Keratinocyte (primary cell): ENCODE measurements at regions not wholly inside any gene's neighbourhood (a gene's known extent, or its start where the extent isn't known, plus 50 kb on each side); places are given as distances from the start of the nearest gene placed in this dataset.

ENCODE experiments used
- DNase-seq: peaks from one replicate; pipeline ENCODE4 v3.0.0-alpha.2; 2011; ENCODE audit warnings: low read depth, missing footprints, low spot score
- FAIRE-seq: peaks from 2 replicates; lab custom pipeline; 2011; peaks lifted over from hg19 to GRCh38; lab: Jason Lieb, UNC
- H2AFZ ChIP-seq: 2 replicates; pipeline ENCODE4 v1.6.0; 2012; ENCODE audit warnings: low read length, control low read depth, inconsistent platforms; ENCODE audit not compliant: control insufficient read depth
- H3K27ac ChIP-seq: 2 replicates; pipeline ENCODE4 v1.5.1; 2011; ENCODE audit warnings: low read length; ENCODE audit not compliant: control insufficient read depth, insufficient read depth
- H3K27me3 ChIP-seq: 3 replicates; pipeline ENCODE4 v1.6.0; 2011; ENCODE audit warnings: low read length; ENCODE audit not compliant: control insufficient read depth, insufficient read depth; ENCODE audit errors: extremely low read depth
- H3K36me3 ChIP-seq, 2 experiments: 2 replicates in 1 of 2; 3 replicates in 1 of 2; pipeline ENCODE4 v1.5.1; 2011; ENCODE audit warnings: low read length in 2 of 2, mild to moderate bottlenecking in 1 of 2; ENCODE audit not compliant: control insufficient read depth in 2 of 2, insufficient read depth in 2 of 2; ENCODE audit errors: extremely low read depth in 1 of 2
- H3K4me1 ChIP-seq: 3 replicates; pipeline ENCODE4 v1.5.1; 2011; ENCODE audit warnings: low read length; ENCODE audit not compliant: control insufficient read depth, insufficient read depth; ENCODE audit errors: extremely low read depth
- H3K4me2 ChIP-seq: 3 replicates; pipeline ENCODE4 v1.6.0; 2011; ENCODE audit warnings: low read depth, low read length; ENCODE audit not compliant: control insufficient read depth, insufficient read depth; ENCODE audit errors: extremely low read depth
- H3K4me3 ChIP-seq, 3 experiments: fragments of 200-600 bp in 1 of 3; sonication (generic) in 1 of 3; 2 replicates in 2 of 3; 3 replicates in 1 of 3; pipeline ENCODE4 v1.5.1; 2011 to 2016; ENCODE audit warnings: low read length in 3 of 3, mild to moderate bottlenecking in 3 of 3, control low read depth in 2 of 3, inconsistent platforms in 1 of 3, low read depth in 1 of 3, mixed read lengths in 1 of 3, mixed run types in 1 of 3, moderate library complexity in 1 of 3; ENCODE audit not compliant: control insufficient read depth in 2 of 3, insufficient read depth in 2 of 3; ENCODE audit errors: extremely low read depth in 1 of 3
- H3K79me2 ChIP-seq: 2 replicates; pipeline ENCODE4 v1.6.0; 2012; ENCODE audit warnings: low read length; ENCODE audit not compliant: control insufficient read depth, insufficient read depth
- H3K9ac ChIP-seq: 3 replicates; pipeline ENCODE4 v1.6.0; 2011; ENCODE audit warnings: low read length; ENCODE audit not compliant: control insufficient read depth, insufficient read depth; ENCODE audit errors: extremely low read depth
- H3K9me1 ChIP-seq: 3 replicates; pipeline ENCODE4 v1.6.0; 2011; ENCODE audit warnings: low read length; ENCODE audit not compliant: control insufficient read depth, insufficient read depth; ENCODE audit errors: extremely low read depth
- H3K9me3 ChIP-seq: 2 replicates; pipeline ENCODE4 v1.5.1; 2012; ENCODE audit warnings: low read depth, low read length; ENCODE audit not compliant: control insufficient read depth
- H4K20me1 ChIP-seq: 3 replicates; pipeline ENCODE4 v1.6.0; 2011; ENCODE audit warnings: low read length; ENCODE audit not compliant: control insufficient read depth, insufficient read depth; ENCODE audit errors: extremely low read depth
- EZH2 ChIP-seq: IDR thresholded peaks from one replicate; pipeline ENCODE4 v1.6.1; 2012; ENCODE audit warnings: inconsistent platforms, mild to moderate bottlenecking, low read length, moderate library complexity
- dilution Hi-C: fragments of 300-500 bp; cut with MboI; formaldehyde crosslinking; loops from one replicate; pipeline ENCODE4 v1.7.0; 2020; ENCODE audit warnings: low sequenced_read_pairs; ENCODE audit not compliant: extremely low pct_ligation_motif_present
- TF ChIP-seq, protein P1 (sequence below), 3 experiments: IDR thresholded peaks in 1 of 3; conservative IDR thresholded peaks in 1 of 3; optimal IDR thresholded peaks in 1 of 3; 2 replicates in 2 of 3; 3 replicates in 1 of 3; pipeline versions ENCODE3 to v1.5.1; 2011; ENCODE audit warnings: low read length in 3 of 3, mild to moderate bottlenecking in 3 of 3, moderate library complexity in 2 of 3, control low read depth in 1 of 3, inconsistent platforms in 1 of 3; ENCODE audit not compliant: insufficient read depth in 2 of 3; ENCODE audit errors: extremely low read depth in 1 of 3

- TF ChIP-seq, protein P1, sequence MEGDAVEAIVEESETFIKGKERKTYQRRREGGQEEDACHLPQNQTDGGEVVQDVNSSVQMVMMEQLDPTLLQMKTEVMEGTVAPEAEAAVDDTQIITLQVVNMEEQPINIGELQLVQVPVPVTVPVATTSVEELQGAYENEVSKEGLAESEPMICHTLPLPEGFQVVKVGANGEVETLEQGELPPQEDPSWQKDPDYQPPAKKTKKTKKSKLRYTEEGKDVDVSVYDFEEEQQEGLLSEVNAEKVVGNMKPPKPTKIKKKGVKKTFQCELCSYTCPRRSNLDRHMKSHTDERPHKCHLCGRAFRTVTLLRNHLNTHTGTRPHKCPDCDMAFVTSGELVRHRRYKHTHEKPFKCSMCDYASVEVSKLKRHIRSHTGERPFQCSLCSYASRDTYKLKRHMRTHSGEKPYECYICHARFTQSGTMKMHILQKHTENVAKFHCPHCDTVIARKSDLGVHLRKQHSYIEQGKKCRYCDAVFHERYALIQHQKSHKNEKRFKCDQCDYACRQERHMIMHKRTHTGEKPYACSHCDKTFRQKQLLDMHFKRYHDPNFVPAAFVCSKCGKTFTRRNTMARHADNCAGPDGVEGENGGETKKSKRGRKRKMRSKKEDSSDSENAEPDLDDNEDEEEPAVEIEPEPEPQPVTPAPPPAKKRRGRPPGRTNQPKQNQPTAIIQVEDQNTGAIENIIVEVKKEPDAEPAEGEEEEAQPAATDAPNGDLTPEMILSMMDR (optimal IDR thresholded peaks at IDR 0.05 in 1 of 3, IDR thresholded peaks at IDR 0.05 in 1 of 3, conservative IDR thresholded peaks at IDR 0.05 in 1 of 3; ENCODE audit: extremely low read depth in 1 of 3, insufficient read depth in 2 of 3, low read length in 3 of 3), result peak in 2 of 3 experiments; percentile 33
- no peak for TF ChIP-seq EZH2
- H3K9ac ChIP-seq, result no peak overlapping the region
- peaks cover 2% of the 10 kb centered on the region for H3K9me1 ChIP-seq
- no peaks in the 10 kb centered on the region for H3K79me2 ChIP-seq
- H2AFZ ChIP-seq, result no peak overlapping the region
- H3K4me2 ChIP-seq, result no peak overlapping the region
- no peaks in the 10 kb centered on the region for H3K27me3 ChIP-seq
- H4K20me1 ChIP-seq, result no peaks in the 10 kb centered on the region
- H3K4me1 ChIP-seq, result peaks cover 4% of the 10 kb centered on the region
- dilution Hi-C loops, result no loop called here
- H3K4me3 ChIP-seq, result no peak overlapping the region
- H3K36me3 ChIP-seq, result no peaks in the 10 kb centered on the region
- no peak for DNase-seq
- H3K27ac ChIP-seq, result no peak overlapping the region
- H3K9me3 ChIP-seq, result no peaks in the 10 kb centered on the region
- FAIRE-seq, result no peak
These were observed 79.3 kb upstream of the DYNLT3 start for GRCh38 chrX:37926700-37927099.

DNA sequence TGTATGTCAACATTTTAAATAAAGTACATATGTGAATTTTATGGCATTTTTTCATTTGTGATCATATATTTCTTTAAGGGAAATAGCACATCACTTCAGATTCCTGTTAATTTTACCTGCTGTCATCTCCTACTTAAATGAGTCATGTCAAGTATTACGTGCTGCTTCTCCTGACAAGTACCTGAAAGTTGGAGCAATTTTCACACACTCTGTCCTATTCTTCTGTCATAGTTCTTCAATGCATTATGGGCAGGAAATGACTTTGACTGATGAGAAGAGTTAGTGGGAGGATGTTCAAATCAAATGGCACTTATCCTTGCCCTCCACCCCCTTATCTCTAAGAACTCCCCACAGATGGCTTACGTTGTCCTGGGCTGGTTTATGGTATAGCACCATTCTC lies 64.2 kb upstream of the SYTL5 start:
- Histone ChIP-seq H3K9ac (no peak overlapping the region), H3K9me1 (no peaks in the 10 kb centered on the region), H3K4me1 (no peaks in the 10 kb centered on the region), H3K27me3 (peaks cover 4% of the 10 kb centered on the region), H4K20me1 (no peaks in the 10 kb centered on the region), H2AFZ (no peak overlapping the region), H3K79me2 (no peaks in the 10 kb centered on the region), H3K9me3 (no peaks in the 10 kb centered on the region), H3K27ac (no peak overlapping the region), H3K4me3 (no peak overlapping the region), H3K4me2 (no peak overlapping the region), H3K36me3 (no peaks in the 10 kb centered on the region)
- no peak for DNase-seq
- dilution Hi-C loops, result no loop called here
- FAIRE-seq, result no peak
- TF ChIP-seq EZH2, result no peak
- TF ChIP-seq, protein P1 (optimal IDR thresholded peaks at IDR 0.05 in 1 of 3, IDR thresholded peaks at IDR 0.05 in 1 of 3, conservative IDR thresholded peaks at IDR 0.05 in 1 of 3; ENCODE audit: extremely low read depth in 1 of 3, insufficient read depth in 2 of 3, low read length in 3 of 3), result no peak
